SHP77 (cell line): ENCODE measurements at regions not wholly inside any gene's neighbourhood (a gene's known extent, or its start where the extent isn't known, plus 50 kb on each side); places are given as distances from the start of the nearest gene placed in this dataset.
A peak's percentile ranks its signal among the peaks of the same experiment; 100 is the strongest.
"Not testable (repeated sequence)": the region's sequence is repeated elsewhere in the genome, so short reads cannot be mapped to it uniquely, and the experiment has no call there.

Experiments
- DNase-seq, 2 experiments: peaks; one replicate each; lab custom pipeline; 2025; lab: John Stamatoyannopoulos, UW

DNA sequence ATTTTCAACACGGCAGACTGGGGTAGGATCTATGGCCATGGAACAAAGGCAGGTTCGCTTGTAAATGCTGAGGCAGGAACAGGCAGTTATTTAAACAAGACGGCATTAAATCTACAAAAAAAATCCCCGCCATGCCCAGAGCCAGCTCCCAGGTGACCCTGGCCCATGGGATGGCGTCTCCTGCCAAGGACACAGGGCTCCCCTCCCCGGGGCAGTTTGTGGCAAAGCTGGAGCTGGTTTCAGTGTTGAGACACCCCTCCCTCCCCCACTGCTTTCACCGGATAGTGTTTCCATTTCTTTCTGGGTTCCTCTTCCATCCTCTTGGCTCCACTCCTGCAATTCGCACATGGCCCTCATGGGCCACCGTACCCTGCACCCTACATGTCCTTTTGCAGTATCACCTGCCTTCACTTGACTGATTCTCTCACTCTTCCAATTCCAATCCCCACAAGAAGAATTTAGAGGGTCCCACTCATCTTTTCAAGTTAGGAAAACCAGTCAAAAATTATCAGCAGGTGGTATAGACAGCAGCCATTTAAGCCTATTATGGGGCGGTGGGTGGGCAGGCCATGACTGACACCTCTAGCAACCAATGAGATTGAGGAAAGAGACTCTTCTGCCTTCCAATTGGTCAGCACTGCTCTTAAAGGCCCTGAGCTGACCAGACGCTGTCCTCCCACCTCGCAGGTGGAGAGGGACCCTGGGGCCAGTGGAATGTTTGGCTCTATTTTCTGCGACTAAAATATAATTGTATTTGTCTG lies 52.0 kb downstream of the OLIG1 start:
- DNase-seq: no peak

DNA sequence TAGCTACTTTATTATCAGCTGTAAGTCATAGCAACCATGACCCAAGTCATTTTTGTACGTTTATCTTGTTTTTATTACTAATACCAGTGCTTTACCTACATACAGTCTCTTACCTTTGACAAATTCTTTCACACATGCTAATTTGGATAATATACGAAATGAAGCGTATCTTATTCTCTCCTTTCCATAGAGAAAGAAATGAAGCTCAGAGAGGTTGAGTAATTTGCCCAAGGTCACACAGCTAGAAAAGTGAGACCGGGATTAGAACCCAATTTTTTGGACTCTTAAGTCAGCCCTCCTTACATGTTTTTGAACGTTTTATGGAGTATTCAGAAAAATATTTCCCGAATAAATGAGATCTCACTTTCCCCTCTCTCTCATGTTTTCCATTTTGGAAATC lies 52.6 kb downstream of the OLIG1 start:
- no peak for DNase-seq

DNA sequence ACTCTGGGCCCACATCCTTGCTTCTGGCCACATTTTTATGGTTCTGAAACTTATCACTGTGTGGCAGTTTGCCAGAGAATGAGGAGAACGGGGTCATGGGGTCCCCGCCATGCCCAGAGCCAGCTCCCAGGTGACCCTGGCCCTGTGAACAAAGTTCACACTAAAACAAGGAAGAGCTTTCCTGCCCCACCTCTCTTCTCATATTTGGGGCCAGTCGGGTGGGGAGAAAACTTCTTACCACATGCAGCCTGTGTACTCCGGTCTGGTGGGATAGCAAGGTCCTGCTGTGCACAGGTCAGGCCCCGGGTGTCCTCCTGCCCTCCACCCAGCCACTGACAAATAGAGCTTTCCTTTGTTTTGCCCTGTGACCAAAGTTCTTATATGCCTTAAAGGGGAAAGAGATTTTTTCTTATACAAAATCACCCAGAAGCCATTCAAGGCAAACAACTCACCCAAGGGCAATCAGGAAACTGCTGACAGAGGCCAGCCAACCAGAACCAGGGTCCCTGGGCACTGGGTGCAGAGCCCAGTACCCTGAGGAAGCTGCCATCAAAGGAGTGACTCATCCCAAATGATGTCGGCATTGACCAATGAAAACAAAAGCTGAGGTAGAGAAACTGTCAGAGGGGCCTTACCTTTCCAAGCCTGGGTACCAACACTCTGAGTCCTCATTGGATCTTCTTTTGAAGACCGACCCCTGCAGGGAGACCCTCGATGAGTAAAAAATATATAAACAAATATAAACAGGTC lies 53.6 kb downstream of the OLIG1 start:
- DNase-seq: no peak

DNA sequence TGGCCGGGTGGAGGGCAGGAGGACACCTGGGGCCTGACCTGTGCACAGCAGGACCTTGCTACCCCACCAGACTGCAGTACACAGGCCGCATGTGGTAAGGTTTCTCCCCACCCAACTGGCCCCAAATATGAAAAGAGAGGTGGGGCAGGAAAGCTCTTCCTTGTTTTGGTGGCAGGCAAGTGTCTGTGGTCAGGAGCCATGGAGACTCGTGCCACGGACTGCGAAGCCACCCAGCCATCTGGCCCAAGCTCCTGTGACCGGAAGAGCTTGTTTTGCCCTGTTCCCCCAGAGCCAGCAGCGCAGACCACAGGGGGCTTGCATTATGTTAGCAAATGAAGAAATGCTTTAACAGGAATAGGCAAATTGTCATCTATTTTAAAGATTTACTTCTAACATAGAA lies 54.9 kb downstream of the OLIG1 start:
- no peak for DNase-seq

DNA sequence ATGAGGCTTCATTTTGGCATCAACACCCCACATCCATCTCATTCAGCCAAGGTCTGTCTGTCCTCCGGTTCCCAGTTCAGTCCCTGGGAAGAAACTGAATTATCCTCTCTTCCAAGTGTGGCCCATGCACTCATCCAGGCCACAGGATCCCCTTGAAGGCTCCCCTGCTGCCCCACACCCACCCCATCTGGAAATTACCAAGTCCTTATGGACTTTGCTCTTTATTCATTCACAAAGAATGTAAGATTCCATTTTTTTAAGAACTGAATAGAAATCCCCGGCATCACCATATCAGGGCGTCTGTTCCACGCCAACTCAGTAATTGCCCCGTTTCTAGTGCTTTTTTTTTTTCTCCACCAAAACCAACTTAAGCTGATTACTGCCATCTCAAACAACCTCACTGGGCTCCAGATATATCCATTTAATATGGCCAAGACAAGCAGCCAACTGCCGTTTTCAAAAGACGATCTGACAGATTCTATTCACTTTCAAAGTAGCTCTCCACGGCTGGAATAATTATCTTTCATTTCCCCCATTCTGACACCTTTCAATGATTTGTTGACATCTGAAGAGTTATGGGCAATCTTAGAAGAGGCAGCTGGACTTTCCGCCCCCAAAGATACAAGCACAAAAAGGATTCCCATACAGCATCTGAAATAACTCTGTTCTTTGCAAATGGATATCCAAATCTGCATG lies 55.9 kb downstream of the OLIG1 start:
- DNase-seq: no peak

DNA sequence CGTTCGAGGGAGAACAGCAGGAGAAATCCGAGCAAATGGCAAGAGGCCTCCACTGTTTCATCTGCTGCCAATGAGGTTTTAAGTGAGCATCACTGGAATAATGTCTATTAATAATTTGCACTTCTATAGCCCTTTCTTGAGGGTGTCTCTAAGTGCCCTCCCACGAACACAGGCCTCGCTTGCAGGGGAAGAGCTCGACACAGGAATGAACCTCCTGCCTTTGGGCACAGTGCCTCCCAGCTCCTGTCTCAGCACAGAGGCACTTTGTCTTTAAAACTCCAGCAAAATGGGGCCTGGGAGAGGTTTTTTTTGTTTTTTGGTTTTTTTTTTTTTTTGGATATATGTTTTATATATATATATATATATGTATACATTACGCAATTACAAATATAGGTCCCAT lies 56.6 kb downstream of the OLIG1 start:
- DNase-seq: no peak

DNA sequence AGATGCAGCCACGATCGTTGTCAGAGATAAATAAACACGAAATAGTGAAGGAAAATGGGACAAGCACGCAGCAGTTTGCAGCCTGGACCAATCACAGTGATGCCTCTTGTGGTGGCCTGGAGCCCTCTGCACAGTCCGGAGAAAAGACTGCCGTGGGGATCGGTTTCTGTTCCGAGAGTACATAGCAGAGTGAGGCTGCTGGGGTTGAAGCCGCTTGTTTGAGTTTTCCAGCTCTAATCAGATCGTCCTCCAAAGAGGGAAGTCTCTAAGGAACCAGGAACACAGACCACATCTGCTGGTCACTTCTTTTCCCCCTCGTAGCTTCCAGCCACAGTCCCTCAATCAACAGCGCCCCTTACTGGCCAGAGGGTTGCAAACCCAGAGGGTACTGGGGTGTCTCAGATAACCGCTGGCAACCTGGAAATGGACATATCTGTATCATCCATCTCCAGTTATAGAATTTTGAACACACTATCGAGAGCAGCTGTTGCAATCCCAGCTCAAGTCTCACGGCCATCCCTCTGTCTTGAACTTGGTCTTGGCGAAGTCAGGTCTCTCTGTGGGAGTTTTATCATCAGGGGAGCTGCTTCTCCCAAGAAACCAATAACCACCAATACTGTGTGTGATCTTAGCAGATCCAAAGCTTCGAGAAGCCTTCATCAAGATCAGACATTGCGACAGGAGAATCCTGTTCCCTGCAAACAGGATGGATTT lies 57.4 kb downstream of the OLIG1 start:
- DNase-seq: peak; percentile 16 to 19

DNA sequence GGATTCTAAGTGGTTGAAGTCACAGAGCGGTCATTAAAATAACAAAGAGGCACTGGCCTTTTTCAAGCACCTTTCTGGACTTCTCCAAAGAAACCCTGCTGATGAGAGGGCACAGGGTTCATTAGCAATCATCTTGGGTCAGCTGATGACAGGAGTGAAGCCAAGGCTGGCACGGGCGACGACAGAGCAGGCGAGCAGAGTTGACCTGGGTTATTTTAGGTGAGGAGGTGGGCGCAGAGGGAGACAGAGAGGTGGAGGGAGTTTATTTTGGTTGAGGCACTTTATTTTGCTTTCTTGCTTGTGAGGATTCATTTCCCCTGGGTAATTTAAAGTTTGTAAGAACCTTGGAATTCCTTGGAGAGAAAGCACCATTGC lies 57.9 kb downstream of the OLIG1 start:
- DNase-seq: no peak

DNA sequence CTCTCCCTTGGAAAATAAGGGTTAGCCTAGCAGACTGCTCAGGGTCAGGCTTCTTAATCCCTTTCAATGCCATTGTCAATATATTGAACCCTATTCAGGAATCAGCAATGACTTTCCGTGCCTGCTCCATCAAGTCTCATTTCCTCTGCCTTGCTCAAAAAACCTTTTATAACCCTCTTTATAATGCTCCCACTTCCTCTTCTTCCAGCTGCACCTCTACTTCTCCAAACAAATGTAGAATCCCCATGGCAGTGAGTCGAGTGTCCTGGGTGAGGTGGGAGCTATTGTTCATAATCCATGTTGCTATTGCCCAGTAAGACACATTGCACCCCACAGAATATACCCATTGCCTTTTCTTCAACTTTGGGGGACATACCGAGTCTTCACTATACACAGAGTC lies 58.6 kb downstream of the OLIG1 start:
- DNase-seq: no peak

DNA sequence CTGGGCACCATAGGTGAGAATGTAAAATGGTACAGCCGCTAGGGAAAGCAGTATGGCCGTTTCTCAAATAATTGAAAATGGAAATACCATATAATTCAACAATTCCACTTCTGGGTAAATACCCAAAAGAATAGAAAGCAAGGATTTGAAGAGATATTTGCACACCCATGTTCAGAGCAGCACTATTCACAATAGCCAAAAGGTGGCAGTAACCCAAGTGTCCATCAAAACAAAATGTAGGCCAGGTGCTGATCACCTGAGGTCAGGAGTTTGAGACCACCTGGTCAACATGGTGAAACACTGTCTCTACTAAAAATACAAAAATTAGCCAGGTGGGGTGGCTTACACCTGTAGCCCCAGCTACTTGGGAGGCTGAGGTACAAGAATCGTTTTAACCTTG lies 62.1 kb downstream of the OLIG1 start:
- no peak for DNase-seq

DNA sequence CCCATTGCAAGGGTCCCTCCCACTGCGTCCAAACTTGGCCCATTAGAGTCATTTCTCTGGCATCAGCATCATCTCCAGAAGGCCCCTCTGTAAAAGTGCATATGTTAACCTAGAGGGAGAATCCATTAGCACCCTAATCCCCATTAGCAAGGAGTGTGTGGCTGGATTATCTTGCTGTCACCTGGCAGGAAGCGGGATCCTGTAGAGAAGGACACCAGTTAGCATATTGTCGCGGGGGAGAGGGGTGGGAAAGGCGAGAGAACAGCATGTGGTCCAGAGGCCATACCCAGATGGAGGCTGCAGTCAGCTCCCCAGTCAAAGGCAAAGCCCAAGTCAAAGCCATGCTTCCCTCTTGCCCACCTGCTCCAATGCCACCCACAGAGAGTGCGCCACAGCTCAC lies 64.0 kb downstream of the OLIG1 start:
- DNase-seq: no peak

DNA sequence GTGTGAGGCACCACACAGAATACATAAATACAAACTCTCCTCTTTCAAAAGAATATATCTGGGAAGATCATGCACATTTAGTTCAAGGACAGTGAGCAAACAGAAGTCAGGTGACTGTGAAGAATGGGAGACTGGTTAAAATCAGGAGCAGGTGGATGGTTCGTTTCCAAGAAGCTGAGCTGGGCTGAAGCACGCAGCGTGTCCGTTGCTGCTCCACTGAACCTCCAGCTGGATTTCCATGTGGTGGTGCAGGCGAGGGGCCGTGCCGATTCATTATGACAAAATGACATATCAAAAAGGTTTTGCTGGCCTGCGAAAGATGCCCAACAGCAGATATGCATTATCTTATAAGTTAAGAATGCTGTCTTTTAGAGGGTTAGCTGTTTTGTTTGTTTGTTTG lies 66.0 kb downstream of the OLIG1 start:
- DNase-seq: peak; percentile 14 to 25

DNA sequence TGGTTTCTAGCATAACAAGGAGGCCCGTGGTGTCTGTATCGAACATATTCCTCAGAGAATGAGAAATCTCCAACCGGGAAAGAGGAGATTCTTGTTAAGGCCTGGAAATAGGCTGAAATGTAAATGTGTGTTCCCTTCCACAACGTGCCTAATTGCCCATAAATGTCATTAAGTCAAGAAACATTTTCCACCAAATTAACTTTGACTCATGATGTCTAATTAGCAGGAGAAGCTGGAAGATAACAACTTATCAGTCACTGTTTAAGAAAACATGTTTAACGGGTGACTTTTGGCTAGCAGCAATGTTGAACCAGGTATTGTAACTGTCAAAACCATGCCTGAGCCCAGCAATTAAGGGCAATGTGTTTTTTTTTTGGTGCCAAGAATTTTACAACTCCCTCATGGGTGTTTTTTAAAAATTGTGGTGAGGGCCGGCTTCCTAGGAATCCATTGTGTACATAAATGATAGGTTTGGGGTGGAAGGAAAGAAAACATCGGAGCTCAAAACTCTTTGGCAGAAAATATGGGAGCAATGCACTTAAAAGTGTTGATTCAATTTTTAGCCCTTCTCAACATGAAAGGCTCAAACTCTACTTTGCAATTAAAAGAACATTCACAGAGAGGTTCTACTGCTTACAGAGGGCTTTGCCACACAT lies 67.0 kb downstream of the OLIG1 start:
- no peak for DNase-seq

DNA sequence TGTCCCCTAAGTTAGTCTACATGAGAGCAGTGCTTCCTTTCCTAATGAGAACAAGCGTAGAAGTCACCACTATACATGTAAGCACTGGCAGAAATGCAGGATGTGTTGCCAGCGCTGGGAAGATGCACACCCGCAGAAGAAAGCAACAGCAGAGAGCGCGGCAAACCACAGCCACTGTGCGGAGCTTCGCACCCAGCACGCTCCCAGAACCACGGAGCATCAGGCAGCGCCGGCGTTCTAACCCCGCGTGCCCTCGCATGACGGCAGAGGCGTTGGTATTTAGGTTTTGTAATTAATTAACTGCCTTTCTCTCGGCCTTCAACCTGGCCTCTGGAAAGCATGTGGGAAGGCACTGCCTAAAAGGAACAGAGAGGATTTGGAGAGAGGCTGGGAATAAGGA lies 69.1 kb downstream of the OLIG1 start:
- no peak for DNase-seq

DNA sequence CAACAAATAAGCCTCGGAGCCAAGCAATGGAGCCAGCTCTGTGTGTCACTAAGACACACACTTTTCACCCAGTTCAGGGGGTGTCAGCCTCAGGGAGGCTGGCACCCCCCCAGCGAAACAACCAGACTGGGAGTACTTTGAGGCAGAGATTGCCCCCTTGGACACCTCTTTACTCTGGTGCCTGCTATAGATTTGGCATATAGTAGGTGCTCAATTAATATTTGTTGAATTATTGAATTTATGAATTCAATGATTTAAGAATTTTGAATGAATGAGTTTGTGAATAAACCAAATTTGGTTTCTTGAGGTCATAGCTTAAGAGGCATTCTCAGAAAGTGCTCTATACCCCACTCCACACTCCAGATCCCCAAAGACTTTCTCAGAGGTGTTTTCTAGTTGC lies 70.3 kb downstream of the OLIG1 start:
- no peak for DNase-seq

DNA sequence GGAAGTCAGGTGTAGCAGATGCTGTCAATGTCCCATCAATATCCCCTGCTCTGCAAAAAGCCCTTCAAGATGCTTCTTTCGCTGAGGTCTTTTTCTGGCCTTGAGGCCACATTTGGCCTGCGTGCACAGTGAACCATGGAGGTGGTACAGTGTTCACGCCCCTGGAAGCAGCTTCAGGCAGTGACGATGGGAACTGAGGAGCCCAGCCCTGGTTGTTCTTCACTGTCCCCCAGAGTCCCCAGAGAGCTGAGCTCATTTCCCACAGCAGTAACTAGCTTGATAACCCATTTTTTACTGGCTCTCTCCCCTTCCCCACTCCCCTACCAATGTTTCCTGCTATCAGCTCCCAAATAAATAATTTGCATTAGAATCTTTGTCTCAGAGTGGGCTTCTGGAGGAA lies 76.5 kb downstream of the OLIG1 start:
- DNase-seq: no peak

DNA sequence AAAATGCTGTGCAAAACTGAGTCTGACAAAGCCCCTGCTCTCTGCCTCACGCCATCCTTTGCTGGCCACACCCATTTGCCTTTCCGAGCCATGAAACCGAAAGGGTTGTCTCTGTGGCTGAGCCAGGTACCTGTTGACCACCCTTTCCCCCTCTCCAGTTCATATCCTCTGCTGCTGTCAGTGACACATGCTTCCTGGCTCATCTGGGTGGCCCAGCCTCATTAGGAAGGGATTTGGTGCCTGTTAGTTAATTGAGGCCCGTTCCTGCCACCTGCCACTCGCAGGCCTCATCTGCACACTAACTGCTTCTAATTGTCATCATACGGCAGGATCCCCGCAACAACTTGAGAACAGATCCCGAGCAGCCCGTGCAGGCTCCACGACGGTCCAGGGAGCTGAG lies 79.2 kb downstream of the OLIG1 start:
- no peak for DNase-seq

DNA sequence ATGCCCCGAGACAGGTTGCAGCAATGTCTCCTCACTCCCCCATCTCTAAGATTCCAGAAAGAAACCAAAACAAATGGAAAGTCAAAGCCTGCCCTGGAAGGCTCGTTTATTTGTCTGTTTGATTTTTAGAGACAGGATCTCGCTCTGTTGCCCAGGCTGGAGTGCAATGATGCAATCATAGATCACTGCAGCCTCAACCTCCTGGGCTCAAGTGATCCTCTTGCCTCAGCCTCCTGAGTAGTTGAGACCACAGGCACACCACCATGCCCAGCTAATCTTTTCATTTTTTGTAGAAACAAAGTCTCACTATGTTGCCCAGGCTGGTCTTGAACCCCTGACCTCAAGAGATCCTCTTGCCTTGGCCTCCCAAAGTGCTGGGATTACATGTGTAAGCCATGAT lies 78.8 kb upstream of the IFNAR2 start:
- DNase-seq: not testable (repeated sequence)

DNA sequence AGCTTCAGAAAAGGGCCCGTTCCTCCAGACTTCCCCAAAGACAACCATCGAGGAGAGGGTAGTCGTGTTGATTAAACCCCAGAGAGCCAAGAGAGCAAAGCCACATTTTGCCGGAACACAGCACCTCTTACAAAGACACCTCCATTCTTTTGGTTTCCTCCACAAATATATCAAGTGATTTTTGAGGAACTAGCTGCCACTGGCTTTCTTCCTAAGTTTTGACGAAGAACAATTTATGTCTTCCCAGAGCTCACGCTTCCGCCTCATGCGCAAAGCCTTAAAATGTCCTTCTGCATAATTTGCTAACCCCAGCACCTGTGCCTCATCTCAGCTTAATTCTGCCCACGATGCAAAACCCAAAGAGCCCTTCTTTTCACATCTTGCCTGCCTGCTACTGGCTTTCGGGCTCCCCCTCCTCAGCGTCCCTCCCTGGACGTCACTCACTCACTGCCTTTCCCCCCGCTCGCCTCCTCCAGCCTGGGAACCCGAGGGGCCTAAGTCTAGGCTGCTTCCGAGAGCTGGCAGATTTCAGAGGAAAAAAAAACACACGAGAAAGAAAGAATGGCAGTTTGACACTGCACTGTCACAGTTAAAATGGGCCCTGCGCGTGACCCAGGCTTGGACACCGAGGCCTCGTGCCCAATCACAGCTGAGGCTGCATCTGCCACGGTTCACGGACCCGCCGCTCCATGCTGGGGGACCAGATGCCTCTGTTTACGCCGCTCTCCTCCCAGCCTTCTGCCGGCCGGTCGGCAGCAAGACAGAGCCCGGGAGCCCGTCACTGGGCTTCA lies 77.6 kb upstream of the IFNAR2 start:
- no peak for DNase-seq

DNA sequence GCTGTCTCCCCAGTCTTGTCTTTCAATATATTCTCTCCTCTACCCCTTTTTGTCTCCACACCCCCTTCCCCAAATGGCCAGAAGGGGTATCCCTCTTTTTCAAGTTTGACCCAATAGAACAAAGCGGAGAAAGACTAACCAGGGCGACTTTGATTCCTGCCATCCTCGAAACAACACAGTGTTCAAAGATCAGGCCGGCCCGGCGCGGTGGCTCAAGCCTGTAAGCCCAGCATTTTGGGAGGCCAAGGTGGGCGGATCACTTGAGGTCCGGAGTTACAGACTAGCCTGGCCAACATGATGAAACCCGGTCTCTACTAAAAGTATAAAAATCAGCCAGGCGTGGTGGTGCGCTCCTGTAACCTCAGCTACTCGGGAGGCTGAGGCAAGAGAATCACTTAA lies 77.0 kb upstream of the IFNAR2 start:
- DNase-seq: no peak

DNA sequence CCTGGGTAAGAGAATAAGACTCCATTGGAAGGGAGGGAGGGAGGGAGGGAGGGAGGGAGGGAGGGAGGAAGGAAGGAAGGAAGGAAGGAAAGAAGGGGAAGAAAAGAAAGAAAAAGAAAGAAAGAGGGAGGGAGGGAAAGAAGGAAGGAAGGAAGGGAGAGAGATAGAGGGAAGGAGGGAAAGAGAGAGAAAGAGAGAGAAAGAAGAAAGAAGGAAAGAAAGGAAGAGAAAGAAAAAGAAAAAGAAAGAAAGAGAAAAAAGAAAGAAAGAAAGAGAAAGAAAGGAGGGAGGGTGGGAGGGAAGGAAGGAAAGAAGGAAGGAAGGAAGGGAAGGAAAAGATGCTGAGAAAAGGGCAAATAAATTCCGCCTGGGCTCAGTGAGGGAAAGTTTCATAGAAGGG lies 74.7 kb upstream of the IFNAR2 start:
- DNase-seq: no peak
